Esophagus muscularis mucosa (tissue), 3 donors: ENCODE measurements at regions not wholly inside any gene's neighbourhood (a gene's known extent, or its start where the extent isn't known, plus 50 kb on each side); places are given as distances from the start of the nearest gene placed in this dataset.

Experiments used
- CTCF ChIP-seq, 3 experiments: fragments of 200-600 bp in 2 of 3; fragments of 450-650 bp in 1 of 3; sonication (generic) in 2 of 3; IDR thresholded peaks; one replicate each; pipeline ENCODE4 v1.5.1; 2017 to 2019; ENCODE audit warnings: antibody characterized with exemption in 3 of 3, mild to moderate bottlenecking in 2 of 3, moderate library complexity in 1 of 3
- POLR2A ChIP-seq: fragments of 450-650 bp; IDR thresholded peaks from one replicate; pipeline ENCODE4 v1.6.1; 2017; ENCODE audit warnings: antibody characterized with exemption, moderate library complexity, mild to moderate bottlenecking, low read depth
- POLR2AphosphoS5 ChIP-seq, 2 donors: sonication (generic); formaldehyde crosslinking; IDR thresholded peaks; one replicate each; pipeline ENCODE4 v1.6.1; 2017; ENCODE audit warnings: antibody characterized with exemption in 2 of 2

- TF ChIP-seq CTCF (IDR thresholded peaks at IDR 0.05) (no peak), POLR2AphosphoS5 (IDR thresholded peaks at IDR 0.05) (no peak), POLR2A (no peak)
These were observed 136.2 kb downstream of the KIT start for GRCh38 chr4:54793856-54794422.
